ENCODE measurements at regions not wholly inside any gene's neighbourhood (a gene's known extent, or its start where the extent isn't known, plus 50 kb on each side); places are given as distances from the start of the nearest gene placed in this dataset.
"Not testable (repeated sequence)": the region's sequence is repeated elsewhere in the genome, so short reads cannot be mapped to it uniquely, and the experiment has no call there.

DNA sequence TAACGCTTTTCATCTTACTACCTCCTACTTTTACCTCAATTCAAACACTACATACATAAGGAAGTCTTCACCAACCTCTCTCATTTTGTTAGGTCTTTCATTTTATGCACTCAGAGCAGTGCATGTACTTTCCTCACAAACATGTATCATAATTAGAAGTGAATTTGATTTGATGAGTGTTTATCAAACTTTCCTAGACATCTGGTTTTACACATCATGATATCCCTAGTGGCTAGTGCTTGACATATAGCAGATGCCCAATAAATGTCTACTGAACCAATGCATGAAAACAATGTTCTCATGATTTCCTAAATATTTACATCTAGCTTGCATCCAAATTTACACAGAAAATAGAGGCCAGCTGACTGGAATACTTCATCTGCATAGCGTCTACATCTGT lies 323.4 kb upstream of the KIF2B start:
- 88% methylated on average over 1 of the region's 2 CpGs; no CpG with 5 or more reads in 1 of the 2 experiments for WGBS, 2 experiments (ENCODE audit: insufficient coverage in 2 of 2)
- no peaks in the 10 kb centered on the region for H3K4me1 ChIP-seq (ENCODE audit: control insufficient read depth, insufficient read depth, low read length, poor library complexity, severe bottlenecking)
- H3K27ac ChIP-seq (ENCODE audit: low read depth, low read length, severe bottlenecking): no peak overlapping the region
- no peaks in the 10 kb centered on the region for H3K36me3 ChIP-seq (ENCODE audit: control insufficient read depth, insufficient read depth, low read length)
- no peaks in the 10 kb centered on the region for H3K9me3 ChIP-seq (ENCODE audit: control insufficient read depth, low read length)
- H3K4me3 ChIP-seq (ENCODE audit: extremely low read depth, insufficient read depth, low read length, poor library complexity, severe bottlenecking): no peak overlapping the region

DNA sequence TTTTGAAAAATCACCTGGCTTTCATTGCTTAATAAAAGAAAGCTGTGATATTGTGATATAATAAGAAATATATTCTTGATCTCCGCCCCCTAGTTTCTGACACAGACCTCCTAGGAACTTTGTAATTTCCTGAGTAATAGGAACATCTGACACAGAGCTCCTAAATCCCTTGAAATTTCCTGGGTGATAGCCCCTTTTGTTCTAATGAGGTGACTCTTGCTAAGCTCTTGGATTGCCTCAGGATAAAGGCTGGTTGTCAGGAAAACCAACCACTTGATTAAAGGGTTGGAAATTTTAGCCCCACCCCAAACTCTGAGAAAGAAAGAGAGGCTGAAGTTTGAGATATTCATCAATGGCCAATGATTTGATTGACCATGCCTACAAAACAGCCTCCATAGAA lies 326.4 kb upstream of the KIF2B start:
- WGBS, 2 experiments (ENCODE audit: insufficient coverage in 2 of 2): no CpG with 5 or more reads among the region's 1 CpG

DNA sequence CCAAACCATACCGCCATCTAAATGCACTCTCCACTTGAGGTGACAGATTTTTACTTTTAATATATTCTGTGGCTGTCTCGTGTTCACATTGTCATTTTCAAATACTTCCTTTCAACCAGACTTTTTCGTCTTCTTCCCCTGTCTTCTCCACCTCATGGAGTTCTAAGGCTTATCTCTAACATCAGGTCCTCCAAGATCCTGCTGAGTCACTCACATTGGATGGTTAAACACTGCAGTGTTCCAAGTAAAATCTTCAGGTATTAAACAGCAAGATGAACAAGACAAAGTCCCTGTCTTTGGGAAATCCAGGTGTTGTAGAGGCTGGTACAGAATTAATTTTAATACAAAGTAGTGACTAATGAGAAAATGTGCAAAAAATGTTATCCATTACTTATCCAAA lies 330.2 kb upstream of the KIF2B start:
- H3K4me1 ChIP-seq (ENCODE audit: control insufficient read depth, insufficient read depth, low read length, poor library complexity, severe bottlenecking): peaks cover 8% of the 10 kb centered on the region
- 60 to 69% methylated on average over 1 to 2 of the region's 3 CpGs for WGBS, 2 experiments (ENCODE audit: insufficient coverage in 2 of 2)
- H3K27ac ChIP-seq (ENCODE audit: low read depth, low read length, severe bottlenecking): no peak overlapping the region

More for the DNA sequence above, 326.4 kb upstream of the KIF2B start:
- H3K27ac ChIP-seq (ENCODE audit: low read depth, low read length, severe bottlenecking): no peak overlapping the region
- H3K36me3 ChIP-seq (ENCODE audit: control insufficient read depth, insufficient read depth, low read length): no peaks in the 10 kb centered on the region
- no peaks in the 10 kb centered on the region for H3K9me3 ChIP-seq (ENCODE audit: control insufficient read depth, low read length)
- H3K4me3 ChIP-seq (ENCODE audit: extremely low read depth, insufficient read depth, low read length, poor library complexity, severe bottlenecking): no peak overlapping the region
- H3K4me1 ChIP-seq (ENCODE audit: control insufficient read depth, insufficient read depth, low read length, poor library complexity, severe bottlenecking): no peaks in the 10 kb centered on the region

DNA sequence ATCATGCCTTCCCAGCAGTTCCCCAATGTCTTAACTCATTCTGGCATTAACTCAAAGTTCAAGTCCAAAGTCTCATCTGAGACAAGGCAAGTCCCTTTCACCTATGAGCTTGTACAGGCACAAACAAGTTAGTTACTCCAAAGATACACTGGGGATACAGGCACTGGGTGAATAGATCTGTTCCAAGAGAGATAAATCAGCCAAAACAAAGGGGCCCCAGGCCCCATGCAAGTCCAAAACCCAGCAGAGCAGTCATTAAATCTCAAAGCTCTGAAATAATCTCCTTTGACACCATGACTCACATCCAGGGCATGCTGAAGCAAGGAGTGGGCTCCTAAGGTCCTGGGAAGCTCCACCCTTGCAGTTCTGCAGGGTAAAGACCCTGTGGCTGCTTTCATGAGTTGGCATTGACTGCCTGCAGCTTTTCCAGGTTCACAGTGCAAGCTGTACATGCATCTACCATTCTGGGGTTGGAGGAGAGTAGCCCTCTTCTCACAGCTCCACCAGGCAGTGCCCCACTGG lies 332.2 kb upstream of the KIF2B start:
- Histone ChIP-seq H3K9me3 (ENCODE audit: control insufficient read depth, low read length) (no peaks in the 10 kb centered on the region), H3K36me3 (ENCODE audit: control insufficient read depth, insufficient read depth, low read length) (no peaks in the 10 kb centered on the region), H3K4me1 (ENCODE audit: control insufficient read depth, insufficient read depth, low read length, poor library complexity, severe bottlenecking) (peaks cover 8% of the 10 kb centered on the region), H3K27ac (ENCODE audit: low read depth, low read length, severe bottlenecking) (no peak overlapping the region), H3K4me3 (ENCODE audit: extremely low read depth, insufficient read depth, low read length, poor library complexity, severe bottlenecking) (no peak overlapping the region)

More for the DNA sequence above, 330.2 kb upstream of the KIF2B start:
- Histone ChIP-seq H3K9me3 (ENCODE audit: control insufficient read depth, low read length) (no peaks in the 10 kb centered on the region), H3K4me3 (ENCODE audit: extremely low read depth, insufficient read depth, low read length, poor library complexity, severe bottlenecking) (no peak overlapping the region), H3K36me3 (ENCODE audit: control insufficient read depth, insufficient read depth, low read length) (no peaks in the 10 kb centered on the region)

GRCh38 chr17:53483704-53484103 lies 339.0 kb upstream of the KIF2B start:
- Histone ChIP-seq H3K36me3 (ENCODE audit: control insufficient read depth, insufficient read depth, low read length) (no peaks in the 10 kb centered on the region), H3K4me3 (ENCODE audit: extremely low read depth, insufficient read depth, low read length, poor library complexity, severe bottlenecking) (no peak overlapping the region), H3K27ac (ENCODE audit: low read depth, low read length, severe bottlenecking) (no peak overlapping the region), H3K9me3 (ENCODE audit: control insufficient read depth, low read length) (no peaks in the 10 kb centered on the region), H3K4me1 (ENCODE audit: control insufficient read depth, insufficient read depth, low read length, poor library complexity, severe bottlenecking) (no peaks in the 10 kb centered on the region)
- 100% methylated on average over 1 of the region's 1 CpG for WGBS, 2 experiments (ENCODE audit: insufficient coverage in 2 of 2)

GRCh38 chr17:53475002-53475401 lies 347.7 kb upstream of the KIF2B start:
- Histone ChIP-seq H3K4me3 (ENCODE audit: extremely low read depth, insufficient read depth, low read length, poor library complexity, severe bottlenecking) (no peak overlapping the region), H3K27ac (ENCODE audit: low read depth, low read length, severe bottlenecking) (no peak overlapping the region), H3K9me3 (ENCODE audit: control insufficient read depth, low read length) (no peaks in the 10 kb centered on the region), H3K36me3 (ENCODE audit: control insufficient read depth, insufficient read depth, low read length) (no peaks in the 10 kb centered on the region), H3K4me1 (ENCODE audit: control insufficient read depth, insufficient read depth, low read length, poor library complexity, severe bottlenecking) (no peaks in the 10 kb centered on the region)
- 93% methylated on average over 3 of the region's 3 CpGs; no CpG with 5 or more reads in 1 of the 2 experiments for WGBS, 2 experiments (ENCODE audit: insufficient coverage in 2 of 2)

GRCh38 chr17:53472586-53472985 lies 350.1 kb upstream of the KIF2B start:
- no CpG with 5 or more reads among the region's 1 CpG for WGBS, 2 experiments (ENCODE audit: insufficient coverage in 2 of 2)

DNA sequence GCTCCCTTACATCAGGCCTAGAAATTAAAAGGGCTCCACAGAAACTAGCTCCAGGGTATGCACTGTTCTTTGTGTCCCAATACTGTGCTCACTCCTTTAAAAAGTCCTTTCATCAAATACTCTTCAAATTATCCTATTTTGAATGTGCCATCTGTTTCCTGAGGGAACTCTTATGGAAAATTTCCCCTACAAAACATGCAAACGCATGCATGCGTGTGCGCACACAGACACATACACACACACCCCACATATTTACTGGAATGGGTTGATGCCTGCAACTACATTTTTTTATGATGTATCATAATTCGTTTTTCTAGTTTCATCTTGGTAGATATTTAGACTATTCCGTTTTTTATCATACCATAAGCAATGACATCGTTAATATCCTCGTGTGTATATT lies 351.2 kb upstream of the KIF2B start:
- Histone ChIP-seq H3K4me3 (ENCODE audit: extremely low read depth, insufficient read depth, low read length, poor library complexity, severe bottlenecking) (no peak overlapping the region), H3K4me1 (ENCODE audit: control insufficient read depth, insufficient read depth, low read length, poor library complexity, severe bottlenecking) (no peaks in the 10 kb centered on the region), H3K36me3 (ENCODE audit: control insufficient read depth, insufficient read depth, low read length) (no peaks in the 10 kb centered on the region), H3K9me3 (ENCODE audit: control insufficient read depth, low read length) (no peaks in the 10 kb centered on the region), H3K27ac (ENCODE audit: low read depth, low read length, severe bottlenecking) (no peak overlapping the region)
- no CpG with 5 or more reads among the region's 7 CpGs for WGBS, 2 experiments (ENCODE audit: insufficient coverage in 2 of 2)

More at GRCh38 chr17:53472586-53472985, 350.1 kb upstream of the KIF2B start:
- H3K36me3 ChIP-seq (ENCODE audit: control insufficient read depth, insufficient read depth, low read length): no peaks in the 10 kb centered on the region
- H3K4me1 ChIP-seq (ENCODE audit: control insufficient read depth, insufficient read depth, low read length, poor library complexity, severe bottlenecking): no peaks in the 10 kb centered on the region
- no peaks in the 10 kb centered on the region for H3K9me3 ChIP-seq (ENCODE audit: control insufficient read depth, low read length)
- no peak overlapping the region for H3K27ac ChIP-seq (ENCODE audit: low read depth, low read length, severe bottlenecking)
- no peak overlapping the region for H3K4me3 ChIP-seq (ENCODE audit: extremely low read depth, insufficient read depth, low read length, poor library complexity, severe bottlenecking)

DNA sequence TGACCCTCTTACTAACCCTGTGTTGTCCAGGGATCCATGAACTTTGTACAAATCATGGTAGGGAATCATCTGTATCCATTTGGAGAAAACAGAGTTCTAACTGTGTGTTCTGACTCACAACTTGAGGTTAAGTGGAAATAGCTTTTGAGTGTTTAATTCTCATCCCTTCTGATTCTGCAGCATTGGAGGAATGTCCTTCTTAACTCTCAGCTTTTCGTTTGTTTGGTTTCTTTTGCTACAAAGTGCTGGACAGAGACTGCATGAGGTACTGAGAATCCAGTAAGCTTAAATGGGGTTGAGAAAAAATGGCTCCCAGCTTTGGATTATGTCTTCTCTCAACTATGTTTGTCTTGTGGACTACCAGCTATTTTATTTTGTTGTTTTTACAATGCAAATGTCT lies 352.1 kb upstream of the KIF2B start:
- Histone ChIP-seq H3K9me3 (ENCODE audit: control insufficient read depth, low read length) (no peaks in the 10 kb centered on the region), H3K4me3 (ENCODE audit: extremely low read depth, insufficient read depth, low read length, poor library complexity, severe bottlenecking) (no peak overlapping the region), H3K27ac (ENCODE audit: low read depth, low read length, severe bottlenecking) (no peak overlapping the region), H3K36me3 (ENCODE audit: control insufficient read depth, insufficient read depth, low read length) (no peaks in the 10 kb centered on the region), H3K4me1 (ENCODE audit: control insufficient read depth, insufficient read depth, low read length, poor library complexity, severe bottlenecking) (no peaks in the 10 kb centered on the region)
- 78 to 83% methylated on average over 1 of the region's 1 CpG for WGBS, 2 experiments (ENCODE audit: insufficient coverage in 2 of 2)

DNA sequence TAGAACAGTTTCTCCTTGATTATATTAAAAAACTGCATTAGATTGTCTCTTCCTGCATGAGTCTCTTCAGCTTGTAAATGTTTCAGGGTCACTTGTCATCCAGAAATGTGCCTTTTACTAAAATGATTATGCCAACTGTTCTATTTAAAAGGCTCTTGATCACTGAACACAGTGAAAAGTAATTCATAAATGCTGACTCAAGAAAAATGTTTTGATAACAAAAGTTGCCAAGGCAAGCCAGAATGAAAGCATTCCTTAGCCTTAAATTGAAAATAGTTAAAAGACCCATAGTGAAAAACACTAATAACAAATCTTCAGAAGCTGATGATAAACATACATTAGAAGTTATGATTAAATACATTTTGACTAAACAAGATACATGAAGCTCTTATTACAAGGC lies 356.0 kb upstream of the KIF2B start:
- no peaks in the 10 kb centered on the region for H3K36me3 ChIP-seq (ENCODE audit: control insufficient read depth, insufficient read depth, low read length)
- H3K4me3 ChIP-seq (ENCODE audit: extremely low read depth, insufficient read depth, low read length, poor library complexity, severe bottlenecking): no peak overlapping the region
- no peaks in the 10 kb centered on the region for H3K4me1 ChIP-seq (ENCODE audit: control insufficient read depth, insufficient read depth, low read length, poor library complexity, severe bottlenecking)
- H3K9me3 ChIP-seq (ENCODE audit: control insufficient read depth, low read length): no peaks in the 10 kb centered on the region
- no peak overlapping the region for H3K27ac ChIP-seq (ENCODE audit: low read depth, low read length, severe bottlenecking)

- not testable (repeated sequence) for H3K4me3 ChIP-seq (ENCODE audit: extremely low read depth, insufficient read depth, low read length, poor library complexity, severe bottlenecking); H3K9me3 ChIP-seq (ENCODE audit: control insufficient read depth, low read length); H3K4me1 ChIP-seq (ENCODE audit: control insufficient read depth, insufficient read depth, low read length, poor library complexity, severe bottlenecking); H3K27ac ChIP-seq (ENCODE audit: low read depth, low read length, severe bottlenecking); H3K36me3 ChIP-seq (ENCODE audit: control insufficient read depth, insufficient read depth, low read length)
- 84 to 92% methylated on average over 2 to 4 of the region's 8 CpGs for WGBS, 2 experiments (ENCODE audit: insufficient coverage in 2 of 2)
These were observed 358.3 kb upstream of the KIF2B start for GRCh38 chr17:53464396-53464795.
